ENCODE measurements at regions not wholly inside any gene's neighbourhood (a gene's known extent, or its start where the extent isn't known, plus 50 kb on each side); places are given as distances from the start of the nearest gene placed in this dataset.

DNA sequence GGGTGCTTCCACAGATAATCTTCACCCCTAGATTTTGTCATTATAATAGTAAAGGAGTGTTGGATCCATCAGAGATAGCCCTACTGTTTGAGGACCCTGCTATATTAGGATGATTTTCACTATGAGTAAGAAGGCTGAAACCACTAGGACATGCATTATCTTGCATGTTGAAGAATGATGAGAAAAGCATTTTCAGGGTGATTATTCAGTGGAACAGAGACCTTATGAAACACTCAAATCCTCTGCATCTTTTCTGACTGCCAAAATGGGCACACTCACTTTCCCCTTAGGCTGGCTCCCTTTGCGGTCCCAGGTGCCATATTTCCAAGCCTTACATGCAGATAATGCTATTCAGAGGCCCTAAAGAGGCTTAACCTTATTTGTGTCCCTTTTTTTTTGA lies 296.9 kb downstream of the RND3 start:
- Histone ChIP-seq H2AFZ (ENCODE audit: insufficient read depth, low read length, poor library complexity) (no peak overlapping the region), H4K8ac (ENCODE audit: low read depth, low read length) (no peak overlapping the region), H3K79me1 (ENCODE audit: low read length) (no peaks in the 10 kb centered on the region), H2BK5ac (ENCODE audit: low read depth, low read length, poor library complexity) (no peak overlapping the region), H3K27me3 (ENCODE audit: insufficient read depth, low read length) (no peaks in the 10 kb centered on the region), H4K12ac (ENCODE audit: low read depth, low read length) (no peak overlapping the region), H3K4me3 (ENCODE audit: low read depth, low read length) (no peak overlapping the region), H3K27ac (ENCODE audit: low read depth, low read length) (no peak overlapping the region), H2BK12ac (ENCODE audit: low read length) (no peak overlapping the region), H3K18ac (ENCODE audit: low read length) (no peak overlapping the region), H3K23ac (ENCODE audit: low read length) (no peak overlapping the region), H3K36me3 (ENCODE audit: control insufficient read depth in 1 of 2, insufficient read depth in 2 of 2, low read length in 2 of 2) (no peaks in the 10 kb centered on the region), H4K91ac (ENCODE audit: low read depth, low read length) (no peak overlapping the region), H2AK5ac (ENCODE audit: low read length) (no peak overlapping the region), H3K14ac (ENCODE audit: low read length) (no peak overlapping the region), H3K4me1 (ENCODE audit: control insufficient read depth in 1 of 2, insufficient read depth in 2 of 2, low read length in 2 of 2) (no peaks in the 10 kb centered on the region), H3K4ac (ENCODE audit: low read depth, low read length) (no peak overlapping the region), H3K79me2 (ENCODE audit: control insufficient read depth, insufficient read depth, low read length, poor library complexity) (no peaks in the 10 kb centered on the region), H3K4me2 (ENCODE audit: low read length) (no peak overlapping the region), H3K9me3 (ENCODE audit: insufficient read depth, low read depth, low read length) (no peaks in the 10 kb centered on the region), H2BK120ac (ENCODE audit: insufficient read depth, low read length, poor library complexity) (no peak overlapping the region), H3K9ac (ENCODE audit: low read length) (no peak overlapping the region)
- no CpG with 5 or more reads among the region's 1 CpG for WGBS (ENCODE audit: extremely low coverage, insufficient coverage, insufficient read length)
- DNase-seq, result no peak

GRCh38 chr2:150188800-150189199 lies 298.7 kb downstream of the RND3 start:
- Histone ChIP-seq H3K9ac (ENCODE audit: low read length) (no peak overlapping the region), H3K27ac (ENCODE audit: low read depth, low read length) (no peak overlapping the region), H3K18ac (ENCODE audit: low read length) (no peak overlapping the region), H3K9me3 (ENCODE audit: insufficient read depth, low read depth, low read length) (no peaks in the 10 kb centered on the region), H3K4me3 (ENCODE audit: low read depth, low read length) (no peak overlapping the region), H3K79me1 (ENCODE audit: low read length) (no peaks in the 10 kb centered on the region), H2AFZ (ENCODE audit: insufficient read depth, low read length, poor library complexity) (no peak overlapping the region), H2BK120ac (ENCODE audit: insufficient read depth, low read length, poor library complexity) (no peak overlapping the region), H3K4me2 (ENCODE audit: low read length) (no peak overlapping the region), H3K14ac (ENCODE audit: low read length) (no peak overlapping the region), H2BK12ac (ENCODE audit: low read length) (no peak overlapping the region), H2AK5ac (ENCODE audit: low read length) (no peak overlapping the region), H4K12ac (ENCODE audit: low read depth, low read length) (no peak overlapping the region), H3K4me1 (ENCODE audit: control insufficient read depth in 1 of 2, insufficient read depth in 2 of 2, low read length in 2 of 2) (no peaks in the 10 kb centered on the region), H4K8ac (ENCODE audit: low read depth, low read length) (no peak overlapping the region), H4K91ac (ENCODE audit: low read depth, low read length) (no peak overlapping the region), H3K4ac (ENCODE audit: low read depth, low read length) (no peak overlapping the region), H3K36me3 (ENCODE audit: control insufficient read depth in 1 of 2, insufficient read depth in 2 of 2, low read length in 2 of 2) (no peaks in the 10 kb centered on the region), H3K79me2 (ENCODE audit: control insufficient read depth, insufficient read depth, low read length, poor library complexity) (no peaks in the 10 kb centered on the region), H3K23ac (ENCODE audit: low read length) (no peak overlapping the region), H3K27me3 (ENCODE audit: insufficient read depth, low read length) (no peaks in the 10 kb centered on the region), H2BK5ac (ENCODE audit: low read depth, low read length, poor library complexity) (no peak overlapping the region)
- no CpG with 5 or more reads among the region's 2 CpGs for WGBS (ENCODE audit: extremely low coverage, insufficient coverage, insufficient read length)
- DNase-seq, result peak in 1 of 2 donors; percentile 31

- Histone ChIP-seq H3K36me3 (ENCODE audit: control insufficient read depth in 1 of 2, insufficient read depth in 2 of 2, low read length in 2 of 2) (no peaks in the 10 kb centered on the region), H2BK120ac (ENCODE audit: insufficient read depth, low read length, poor library complexity) (no peak overlapping the region), H3K4me3 (ENCODE audit: low read depth, low read length) (no peak overlapping the region), H2AFZ (ENCODE audit: insufficient read depth, low read length, poor library complexity) (no peak overlapping the region), H3K27me3 (ENCODE audit: insufficient read depth, low read length) (no peaks in the 10 kb centered on the region), H3K4ac (ENCODE audit: low read depth, low read length) (no peak overlapping the region), H3K27ac (ENCODE audit: low read depth, low read length) (no peak overlapping the region), H3K9ac (ENCODE audit: low read length) (no peak overlapping the region), H3K4me1 (ENCODE audit: control insufficient read depth in 1 of 2, insufficient read depth in 2 of 2, low read length in 2 of 2) (no peaks in the 10 kb centered on the region), H3K23ac (ENCODE audit: low read length) (no peak overlapping the region), H3K18ac (ENCODE audit: low read length) (no peak overlapping the region), H3K79me2 (ENCODE audit: control insufficient read depth, insufficient read depth, low read length, poor library complexity) (no peaks in the 10 kb centered on the region), H4K91ac (ENCODE audit: low read depth, low read length) (no peak overlapping the region), H2BK5ac (ENCODE audit: low read depth, low read length, poor library complexity) (no peak overlapping the region), H3K14ac (ENCODE audit: low read length) (no peak overlapping the region), H3K9me3 (ENCODE audit: insufficient read depth, low read depth, low read length) (no peaks in the 10 kb centered on the region), H2BK12ac (ENCODE audit: low read length) (no peak overlapping the region), H3K4me2 (ENCODE audit: low read length) (no peak overlapping the region), H3K79me1 (ENCODE audit: low read length) (no peaks in the 10 kb centered on the region), H4K12ac (ENCODE audit: low read depth, low read length) (no peak overlapping the region), H2AK5ac (ENCODE audit: low read length) (no peak overlapping the region), H4K8ac (ENCODE audit: low read depth, low read length) (no peak overlapping the region)
- no peak for DNase-seq
- WGBS (ENCODE audit: extremely low coverage, insufficient coverage, insufficient read length), result no CpG with 5 or more reads among the region's 4 CpGs
These were observed 299.3 kb downstream of the RND3 start for GRCh38 chr2:150188177-150188576.

DNA sequence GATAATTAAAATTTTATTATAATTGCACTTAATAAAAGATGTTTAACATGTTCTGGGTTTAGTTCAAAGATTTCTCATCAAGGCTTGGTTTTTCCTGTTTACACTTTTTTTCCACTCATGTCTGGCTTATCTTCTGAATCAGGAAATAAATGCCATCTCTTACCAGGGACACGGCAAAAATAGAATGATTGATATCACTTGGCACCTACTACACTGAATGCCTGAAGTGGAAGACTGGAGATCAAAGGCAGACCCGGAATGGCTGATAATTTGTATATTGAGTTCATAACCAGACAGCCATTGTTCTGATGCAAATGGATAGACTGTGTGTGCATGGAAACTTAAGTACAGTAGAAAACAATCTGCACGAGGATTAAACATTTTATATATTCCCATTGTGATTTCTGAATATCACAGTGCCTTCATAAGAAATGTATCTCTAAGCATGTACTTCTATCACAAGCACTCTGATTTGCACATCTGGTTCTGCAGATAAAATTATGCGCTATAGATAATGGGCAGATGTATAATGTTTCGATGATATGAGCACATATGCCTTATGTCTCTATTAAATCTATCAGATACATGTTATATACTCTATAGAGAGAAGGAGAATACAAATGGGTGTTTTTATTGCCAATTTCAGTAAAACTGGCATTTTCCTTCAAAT lies 304.8 kb downstream of the RND3 start:
- Histone ChIP-seq H3K4me3 (ENCODE audit: low read depth, low read length) (no peak overlapping the region), H2BK12ac (ENCODE audit: low read length) (no peak overlapping the region), H4K91ac (ENCODE audit: low read depth, low read length) (no peak overlapping the region), H3K23ac (ENCODE audit: low read length) (no peak overlapping the region), H3K36me3 (ENCODE audit: control insufficient read depth in 1 of 2, insufficient read depth in 2 of 2, low read length in 2 of 2) (no peaks in the 10 kb centered on the region), H3K18ac (ENCODE audit: low read length) (no peak overlapping the region), H3K9me3 (ENCODE audit: insufficient read depth, low read depth, low read length) (no peaks in the 10 kb centered on the region), H2AFZ (ENCODE audit: insufficient read depth, low read length, poor library complexity) (no peak overlapping the region), H4K8ac (ENCODE audit: low read depth, low read length) (no peak overlapping the region), H3K9ac (ENCODE audit: low read length) (no peak overlapping the region), H3K4ac (ENCODE audit: low read depth, low read length) (no peak overlapping the region), H2BK5ac (ENCODE audit: low read depth, low read length, poor library complexity) (no peak overlapping the region), H2AK5ac (ENCODE audit: low read length) (no peak overlapping the region), H3K27me3 (ENCODE audit: insufficient read depth, low read length) (no peaks in the 10 kb centered on the region), H3K27ac (ENCODE audit: low read depth, low read length) (no peak overlapping the region), H3K79me1 (ENCODE audit: low read length) (no peaks in the 10 kb centered on the region), H4K12ac (ENCODE audit: low read depth, low read length) (no peak overlapping the region), H3K4me2 (ENCODE audit: low read length) (no peak overlapping the region), H2BK120ac (ENCODE audit: insufficient read depth, low read length, poor library complexity) (no peak overlapping the region), H3K14ac (ENCODE audit: low read length) (no peak overlapping the region), H3K79me2 (ENCODE audit: control insufficient read depth, insufficient read depth, low read length, poor library complexity) (no peaks in the 10 kb centered on the region), H3K4me1 (ENCODE audit: control insufficient read depth in 1 of 2, insufficient read depth in 2 of 2, low read length in 2 of 2) (no peaks in the 10 kb centered on the region)
- no peak for DNase-seq
- WGBS (ENCODE audit: extremely low coverage, insufficient coverage, insufficient read length), result no CpG with 5 or more reads among the region's 5 CpGs
